Tibial nerve (tissue), 4 donors: ENCODE measurements at regions not wholly inside any gene's neighbourhood (a gene's known extent, or its start where the extent isn't known, plus 50 kb on each side); places are given as distances from the start of the nearest gene placed in this dataset.

ENCODE experiments used
- DNase-seq, 2 donors: peaks; one replicate each; pipeline ENCODE4 v3.0.0-alpha.2; 2019; ENCODE audit warnings: low spot score in 2 of 2
- H3K27ac ChIP-seq, 4 donors: fragments of 200-600 bp; sonication (generic) in 3 of 4; one replicate each; pipeline ENCODE4 v1.5.1; 2017 to 2019; ENCODE audit warnings: mild to moderate bottlenecking in 1 of 4
- H3K27me3 ChIP-seq, 2 donors: fragments of 200-600 bp; sonication (generic) in 1 of 2; one replicate each; pipeline versions ENCODE4 v1.5.1 to v1.6.0; 2017 to 2019
- H3K36me3 ChIP-seq, 3 donors: fragments of 200-600 bp; sonication (generic); one replicate each; pipeline ENCODE4 v1.5.1; 2018 to 2019
- H3K4me1 ChIP-seq, 4 donors: fragments of 200-600 bp; sonication (generic) in 3 of 4; one replicate each; pipeline ENCODE4 v1.5.1; 2017 to 2019
- H3K4me3 ChIP-seq, 4 donors: fragments of 200-600 bp; sonication (generic) in 3 of 4; one replicate each; pipeline ENCODE4 v1.5.1; 2017 to 2019; ENCODE audit warnings: mild to moderate bottlenecking in 1 of 4, moderate library complexity in 1 of 4
- H3K9me3 ChIP-seq, 4 donors: fragments of 200-600 bp; sonication (generic) in 3 of 4; one replicate each; pipeline ENCODE4 v1.5.1; 2017 to 2019
- EP300 ChIP-seq, 2 donors: sonication (generic); formaldehyde crosslinking; IDR thresholded peaks; one replicate each; pipeline ENCODE4 v1.6.1; 2017; ENCODE audit warnings: antibody characterized with exemption in 2 of 2, mild to moderate bottlenecking in 1 of 2
- POLR2A ChIP-seq, 2 donors: fragments of 450-650 bp; IDR thresholded peaks; one replicate each; pipeline ENCODE4 v1.6.1; 2017; ENCODE audit warnings: antibody characterized with exemption in 2 of 2, mild to moderate bottlenecking in 2 of 2, moderate library complexity in 2 of 2
- WGBS, 2 donors: methylation state at CpG; one replicate each; pipeline ENCODE4 v1.1.5; 2018; 5-methylcytosine and 5-hydroxymethylcytosine counted together
- TF ChIP-seq, protein P1 (sequence below), 5 experiments: fragments of 200-600 bp in 3 of 5; fragments of 450-650 bp in 2 of 5; sonication (generic) in 3 of 5; IDR thresholded peaks; one replicate each; pipeline ENCODE4 v1.5.1; 2016 to 2019; ENCODE audit warnings: antibody characterized with exemption in 5 of 5, mild to moderate bottlenecking in 3 of 5, moderate library complexity in 2 of 5

DNA sequence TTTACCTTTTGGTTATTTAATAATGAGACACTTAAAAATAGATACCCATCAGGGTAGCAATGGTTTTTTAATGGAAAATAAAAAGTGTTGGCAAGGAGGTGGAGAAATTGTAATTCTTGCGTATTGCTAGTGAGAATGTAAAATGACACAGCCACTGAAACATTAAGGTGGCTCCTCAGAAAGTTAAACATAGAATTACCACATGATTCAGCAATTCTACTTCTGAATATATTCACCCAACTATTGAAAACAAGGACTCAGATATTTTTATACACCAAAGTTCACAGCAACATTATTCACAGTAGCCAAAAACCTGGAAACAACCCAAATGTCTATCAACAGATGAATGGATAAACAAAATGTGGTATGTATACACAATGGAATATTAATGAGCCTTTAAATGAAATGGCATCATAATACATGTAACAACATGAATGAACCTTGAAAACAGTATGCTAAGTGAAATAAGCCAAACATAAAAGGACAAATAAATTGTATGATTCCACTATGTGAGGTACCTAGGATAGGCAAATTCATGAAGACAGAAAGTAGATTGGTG, 163.5 kb downstream of the IMPG2 start:
- DNase-seq = no peak
- 80 to 82% methylated on average over 1 of the region's 1 CpG for WGBS, 2 donors
- H3K27me3 ChIP-seq = no peaks in the 10 kb centered on the region
- no peaks in the 10 kb centered on the region for H3K9me3 ChIP-seq
- H3K36me3 ChIP-seq = no peaks in the 10 kb centered on the region
- no peaks in the 10 kb centered on the region for H3K4me1 ChIP-seq
- H3K27ac ChIP-seq = no peak overlapping the region
- H3K4me3 ChIP-seq = no peak overlapping the region
- TF ChIP-seq EP300 (IDR thresholded peaks at IDR 0.05) (no peak), POLR2A (IDR thresholded peaks at IDR 0.05) (no peak)
- TF ChIP-seq, protein P1, sequence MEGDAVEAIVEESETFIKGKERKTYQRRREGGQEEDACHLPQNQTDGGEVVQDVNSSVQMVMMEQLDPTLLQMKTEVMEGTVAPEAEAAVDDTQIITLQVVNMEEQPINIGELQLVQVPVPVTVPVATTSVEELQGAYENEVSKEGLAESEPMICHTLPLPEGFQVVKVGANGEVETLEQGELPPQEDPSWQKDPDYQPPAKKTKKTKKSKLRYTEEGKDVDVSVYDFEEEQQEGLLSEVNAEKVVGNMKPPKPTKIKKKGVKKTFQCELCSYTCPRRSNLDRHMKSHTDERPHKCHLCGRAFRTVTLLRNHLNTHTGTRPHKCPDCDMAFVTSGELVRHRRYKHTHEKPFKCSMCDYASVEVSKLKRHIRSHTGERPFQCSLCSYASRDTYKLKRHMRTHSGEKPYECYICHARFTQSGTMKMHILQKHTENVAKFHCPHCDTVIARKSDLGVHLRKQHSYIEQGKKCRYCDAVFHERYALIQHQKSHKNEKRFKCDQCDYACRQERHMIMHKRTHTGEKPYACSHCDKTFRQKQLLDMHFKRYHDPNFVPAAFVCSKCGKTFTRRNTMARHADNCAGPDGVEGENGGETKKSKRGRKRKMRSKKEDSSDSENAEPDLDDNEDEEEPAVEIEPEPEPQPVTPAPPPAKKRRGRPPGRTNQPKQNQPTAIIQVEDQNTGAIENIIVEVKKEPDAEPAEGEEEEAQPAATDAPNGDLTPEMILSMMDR (IDR thresholded peaks at IDR 0.05) = no peak

DNA sequence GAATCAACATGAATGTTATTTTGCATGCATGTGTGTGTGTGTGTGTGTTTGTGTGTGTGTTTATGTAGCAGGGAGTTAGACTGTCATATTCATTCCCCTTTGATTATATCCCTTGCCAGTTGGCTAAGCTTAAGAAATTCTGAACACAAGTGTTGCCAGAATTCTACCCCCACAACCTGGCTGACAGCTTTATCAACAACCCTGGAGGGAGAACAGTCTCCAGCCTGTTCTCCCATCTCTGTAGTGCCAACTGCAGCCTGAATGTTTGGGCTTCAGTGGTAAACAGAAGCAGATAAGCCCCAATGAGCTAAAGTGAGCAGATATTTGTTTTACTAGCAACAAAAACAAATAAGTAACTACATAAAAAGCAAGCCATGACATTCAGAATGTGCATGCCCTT, 162.6 kb upstream of the ABI3BP start:
- Histone ChIP-seq H3K27ac (no peak overlapping the region), H3K36me3 (no peaks in the 10 kb centered on the region), H3K27me3 (no peaks in the 10 kb centered on the region), H3K9me3 (no peaks in the 10 kb centered on the region), H3K4me1 (no peaks in the 10 kb centered on the region), H3K4me3 (no peak overlapping the region)
- no peak for DNase-seq
- TF ChIP-seq EP300 (IDR thresholded peaks at IDR 0.05) = no peak
- TF ChIP-seq, protein P1 (IDR thresholded peaks at IDR 0.05) = no peak
- no peak for TF ChIP-seq POLR2A (IDR thresholded peaks at IDR 0.05)

DNA sequence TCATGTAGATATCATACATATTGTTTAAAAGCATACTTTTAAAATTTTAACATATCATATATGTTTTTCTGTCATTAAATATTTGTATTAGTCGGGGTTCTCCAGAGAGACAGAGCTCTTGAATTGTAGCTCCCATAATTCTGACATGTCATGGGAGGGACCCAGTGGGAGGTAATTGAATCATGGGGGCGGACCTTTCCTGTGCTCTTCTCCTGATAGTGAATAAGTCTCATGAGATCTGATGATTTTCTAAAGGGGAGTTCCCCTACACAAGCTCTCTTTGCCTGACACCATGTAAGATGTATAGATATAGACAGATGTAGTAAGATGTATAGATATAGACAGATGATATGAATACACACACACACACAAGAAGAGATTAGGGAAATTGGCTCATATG, 161.2 kb upstream of the ABI3BP start:
- no peaks in the 10 kb centered on the region for H3K27me3 ChIP-seq
- TF ChIP-seq POLR2A (IDR thresholded peaks at IDR 0.05) = no peak
- TF ChIP-seq, protein P1 (IDR thresholded peaks at IDR 0.05) = no peak
- no peak for TF ChIP-seq EP300 (IDR thresholded peaks at IDR 0.05)
- no peaks in the 10 kb centered on the region for H3K4me1 ChIP-seq
- H3K4me3 ChIP-seq = no peak overlapping the region
- 87 to 92% methylated on average over 2 of the region's 2 CpGs for WGBS, 2 donors
- H3K36me3 ChIP-seq = no peaks in the 10 kb centered on the region
- H3K27ac ChIP-seq = no peak overlapping the region
- no peaks in the 10 kb centered on the region for H3K9me3 ChIP-seq
- no peak for DNase-seq

DNA sequence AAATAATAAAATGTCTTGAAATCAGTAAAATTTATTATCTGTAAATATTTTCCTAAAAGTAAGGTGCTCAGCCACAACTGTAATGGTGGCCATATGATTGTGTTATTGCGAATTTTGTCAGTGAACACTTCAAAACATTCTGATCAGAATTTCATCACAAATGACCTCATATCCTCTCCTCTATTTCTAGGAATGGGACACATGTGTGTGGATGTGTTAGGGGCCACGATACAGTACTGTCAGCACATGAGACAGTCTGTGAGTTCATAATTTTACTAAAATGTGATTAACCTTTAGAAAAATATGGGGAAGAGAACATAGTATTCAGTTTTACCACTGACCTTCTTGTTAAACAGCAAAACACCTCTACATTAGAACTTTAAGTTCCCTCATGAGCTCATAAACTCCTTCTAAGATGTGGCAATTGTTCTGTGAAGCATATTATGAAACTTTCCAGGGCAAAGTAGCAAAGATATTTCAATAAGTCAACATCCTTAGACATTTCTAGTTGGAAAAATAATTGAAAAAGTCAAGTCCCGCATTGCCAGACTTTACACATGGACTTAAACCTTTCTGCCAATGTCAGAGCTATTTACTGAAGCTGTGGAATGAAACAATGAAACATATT, 158.2 kb upstream of the ABI3BP start:
- peak overlapping the region in 1 of 4 donors; percentile 45 for H3K27ac ChIP-seq
- peak; percentile 64 to 77 for TF ChIP-seq EP300 (IDR thresholded peaks at IDR 0.05)
- TF ChIP-seq, protein P1 (IDR thresholded peaks at IDR 0.05) = no peak
- 64 to 74% methylated on average over 3 of the region's 3 CpGs for WGBS, 2 donors

DNA sequence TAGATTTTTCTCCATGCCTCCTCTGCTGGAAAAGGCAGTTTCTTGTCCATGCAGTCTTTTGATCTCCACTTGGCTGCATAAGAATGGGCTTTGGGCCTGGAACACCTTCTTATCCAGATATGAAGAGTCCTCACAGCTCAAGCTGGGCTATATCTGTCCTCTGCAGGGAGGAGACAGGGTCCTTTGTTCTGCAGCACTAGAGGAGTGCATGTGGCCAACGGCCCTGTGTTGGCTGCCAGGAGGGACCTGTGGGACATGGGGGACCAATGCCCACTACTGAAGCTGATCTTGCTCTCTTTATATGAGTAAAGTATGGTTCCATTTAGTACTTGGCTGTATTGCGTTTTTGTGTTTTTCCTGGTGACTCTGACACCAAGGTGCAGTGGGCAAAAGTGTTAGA, 157.3 kb upstream of the ABI3BP start:
- TF ChIP-seq, protein P1 (IDR thresholded peaks at IDR 0.05) = no peak
- Histone ChIP-seq H3K4me3 (no peak overlapping the region), H3K9me3 (no peaks in the 10 kb centered on the region), H3K36me3 (no peaks in the 10 kb centered on the region), H3K27ac (peak overlapping the region in 1 of 4 donors; percentile 45), H3K4me1 (no peaks in the 10 kb centered on the region), H3K27me3 (no peaks in the 10 kb centered on the region)
- DNase-seq = no peak
- WGBS, 2 donors = 80 to 83% methylated on average over 2 of the region's 2 CpGs

More for the DNA sequence above, 158.2 kb upstream of the ABI3BP start:
- H3K27me3 ChIP-seq = no peaks in the 10 kb centered on the region
- no peak overlapping the region for H3K4me3 ChIP-seq
- H3K4me1 ChIP-seq = no peaks in the 10 kb centered on the region
- DNase-seq = no peak
- H3K9me3 ChIP-seq = no peaks in the 10 kb centered on the region
- H3K36me3 ChIP-seq = no peaks in the 10 kb centered on the region
